SK-N-SH (cell line): ENCODE measurements at regions not wholly inside any gene's neighbourhood (a gene's known extent, or its start where the extent isn't known, plus 50 kb on each side); places are given as distances from the start of the nearest gene placed in this dataset.
A peak's percentile ranks its signal among the peaks of the same experiment; 100 is the strongest.

Source experiments
- CTCF ChIA-PET: fragments of 300-600, 350-600 bp; formaldehyde crosslinking; extraction: SDS; loops from one replicate; lab custom pipeline; 2021; lab: Yijun Ruan, JAX
- POLR2A ChIA-PET: fragments of 350-600 bp; sonication (Branson Sonifier 250); formaldehyde crosslinking; extraction: SDS; loops from one replicate; lab custom pipeline; 2020; ENCODE audit warnings: antibody characterized with exemption, inconsistent platforms; lab: Yijun Ruan, JAX
- DNase-seq: peaks from one replicate; pipeline ENCODE4 v3.0.0; 2012
- H2AFZ ChIP-seq: fragments of 200-600 bp; sonication (generic); 2 replicates; pipeline ENCODE4 v1.8.1; 2016; ENCODE audit warnings: antibody characterized with exemption, mild to moderate bottlenecking, low read depth
- H3F3A ChIP-seq: fragments of 200-600 bp; sonication (generic); replicated peaks from 2 replicates; pipeline ENCODE3; 2016; ENCODE audit warnings: antibody characterized with exemption, mild to moderate bottlenecking; ENCODE audit not compliant: insufficient read depth
- H3K27ac ChIP-seq, 2 experiments: fragments of 200-500 bp in 1 of 2; fragments of 200-600 bp in 1 of 2; sonication (Bioruptor generic) in 1 of 2; sonication (generic), shearing (Covaris generic) in 1 of 2; 2 replicates each; pipeline versions ENCODE4 v1.5.1 to v1.6.1; 2014 to 2016; ENCODE audit warnings: low read depth in 2 of 2, inconsistent platforms in 1 of 2, low read length in 1 of 2, mild to moderate bottlenecking in 1 of 2, mixed read lengths in 1 of 2
- H3K27me3 ChIP-seq: fragments of 200-600 bp; sonication (generic), shearing (Covaris generic); 2 replicates; pipeline ENCODE4 v1.6.1; 2016; ENCODE audit warnings: mixed run types; ENCODE audit not compliant: insufficient read depth
- H3K36me3 ChIP-seq, 2 experiments: fragments of 200-500 bp in 1 of 2; fragments of 200-600 bp in 1 of 2; sonication (Bioruptor generic) in 1 of 2; sonication (generic) in 1 of 2; replicated peaks in 1 of 2; 2 replicates each; pipeline versions ENCODE3 to v1.5.1; 2014 to 2016; ENCODE audit warnings: low read length in 1 of 2, mild to moderate bottlenecking in 1 of 2; ENCODE audit not compliant: insufficient read depth in 2 of 2, control insufficient read depth in 1 of 2
- H3K4me1 ChIP-seq, 2 experiments: fragments of 200-500 bp in 1 of 2; fragments of 200-600 bp in 1 of 2; sonication (Bioruptor generic) in 1 of 2; sonication (generic), shearing (Covaris generic) in 1 of 2; 2 replicates each; pipeline versions ENCODE4 v1.5.1 to v1.6.1; 2014 to 2016; ENCODE audit warnings: low read depth in 1 of 2, low read length in 1 of 2, mixed run types in 1 of 2; ENCODE audit not compliant: insufficient read depth in 2 of 2, control insufficient read depth in 1 of 2
- H3K4me2 ChIP-seq: fragments of 200-600 bp; sonication (generic), shearing (Covaris generic); 2 replicates; pipeline ENCODE4 v1.6.1; 2017; ENCODE audit warnings: mixed run types
- H3K4me3 ChIP-seq, 2 experiments: fragments of 200-500 bp in 1 of 2; fragments of 200-600 bp in 1 of 2; sonication (Bioruptor generic) in 1 of 2; sonication (generic), shearing (Covaris generic) in 1 of 2; 2 replicates each; pipeline versions ENCODE4 v1.5.1 to v1.8.1; 2014 to 2016; ENCODE audit warnings: low read depth in 2 of 2, inconsistent platforms in 1 of 2, low read length in 1 of 2, mild to moderate bottlenecking in 1 of 2, mixed read lengths in 1 of 2, moderate library complexity in 1 of 2
- H3K79me2 ChIP-seq: fragments of 200-600 bp; sonication (generic); 2 replicates; pipeline ENCODE4 v1.8.1; 2017; ENCODE audit warnings: mild to moderate bottlenecking; ENCODE audit not compliant: insufficient read depth
- H3K9ac ChIP-seq: fragments of 200-600 bp; sonication (generic); 2 replicates; pipeline ENCODE4 v1.6.1; 2017; ENCODE audit warnings: mixed run types
- H3K9me2 ChIP-seq: fragments of 200-600 bp; sonication (generic); 2 replicates; pipeline ENCODE4 v1.6.1; 2017; ENCODE audit warnings: mixed run types
- H3K9me3 ChIP-seq: fragments of 200-600 bp; sonication (generic); 2 replicates; pipeline ENCODE4 v1.6.1; 2017; ENCODE audit warnings: mixed run types, mild to moderate bottlenecking, moderate library complexity
- H4K20me1 ChIP-seq: fragments of 200-600 bp; sonication (generic); 2 replicates; pipeline ENCODE4 v1.6.1; 2017; ENCODE audit warnings: mild to moderate bottlenecking, mixed run types; ENCODE audit not compliant: insufficient read depth
- CHD2 ChIP-seq: fragments of 150-350 bp; IDR thresholded peaks from 2 replicates; pipeline ENCODE4 v1.6.1; 2018; ENCODE audit warnings: low read length; ENCODE audit not compliant: partially characterized antibody
- CTCF ChIP-seq: fragments of 200-600 bp; sonication (generic); IDR thresholded peaks from 2 replicates; pipeline ENCODE4 v1.6.1; 2017; ENCODE audit warnings: antibody characterized with exemption, mild to moderate bottlenecking, moderate library complexity
- ELF1 ChIP-seq: IDR thresholded peaks from 2 replicates; pipeline ENCODE4 v1.4.0; 2012
- EP300 ChIP-seq, 2 experiments: IDR thresholded peaks; 2 replicates each; pipeline versions ENCODE4 v1.4.0 to v1.6.1; 2012; ENCODE audit warnings: borderline replicate concordance in 1 of 2, low read depth in 1 of 2, low read length in 1 of 2
- EZH2phosphoT487 ChIP-seq: fragments of 200-600 bp; sonication (generic); IDR thresholded peaks from 2 replicates; pipeline ENCODE4 v1.6.1; 2017; ENCODE audit warnings: low read depth, mixed run types, mild to moderate bottlenecking, antibody characterized with exemption, moderate library complexity, borderline replicate concordance
- FOXM1 ChIP-seq: IDR thresholded peaks from 2 replicates; pipeline ENCODE4 v1.4.0; 2012; ENCODE audit warnings: low read depth, mild to moderate bottlenecking
- GATA2 ChIP-seq: sonication (generic); formaldehyde crosslinking; IDR thresholded peaks from 2 replicates; pipeline ENCODE4 v1.5.0; 2020; ENCODE audit warnings: mild to moderate bottlenecking, missing genetic modification reagents
- JUND ChIP-seq: IDR thresholded peaks from 2 replicates; pipeline ENCODE4 v1.4.0; 2012
- MAX ChIP-seq: IDR thresholded peaks from 2 replicates; pipeline ENCODE4 v1.4.0; 2012; ENCODE audit warnings: low read depth
- MXI1 ChIP-seq: IDR thresholded peaks from 2 replicates; pipeline ENCODE4 v1.6.1; 2012; ENCODE audit warnings: mild to moderate bottlenecking, low read depth, low read length, improper control_type of control experiment
- POLR2AphosphoS5 ChIP-seq: IDR thresholded peaks from 2 replicates; pipeline ENCODE4 v1.6.1; 2012; ENCODE audit warnings: low read depth, low read length
- RAD21 ChIP-seq: IDR thresholded peaks from 2 replicates; pipeline ENCODE4 v1.6.1; 2012; ENCODE audit warnings: mild to moderate bottlenecking, low read length
- RXRA ChIP-seq: IDR thresholded peaks from 2 replicates; pipeline ENCODE4 v1.4.0; 2012; ENCODE audit warnings: low read depth, mild to moderate bottlenecking, borderline replicate concordance
- TCF12 ChIP-seq: IDR thresholded peaks from 2 replicates; pipeline ENCODE4 v1.4.0; 2012
- TEAD4 ChIP-seq: IDR thresholded peaks from 2 replicates; pipeline ENCODE4 v1.4.0; 2012; ENCODE audit warnings: mild to moderate bottlenecking, borderline replicate concordance; ENCODE audit not compliant: insufficient read depth
- YY1 ChIP-seq: IDR thresholded peaks from 2 replicates; pipeline ENCODE4 v1.4.0; 2012; ENCODE audit warnings: low read depth, mild to moderate bottlenecking
- ZBTB33 ChIP-seq: IDR thresholded peaks from 2 replicates; pipeline ENCODE4 v1.4.0; 2012; ENCODE audit warnings: low read depth, borderline replicate concordance
- WGBS: methylation state at CpG from one replicate; pipeline ENCODE4 v1.1.6; 2017; ENCODE audit warnings: low lambda C conversion rate; 5-methylcytosine and 5-hydroxymethylcytosine counted together
- TF ChIP-seq, protein P1 (sequence below): IDR thresholded peaks from 2 replicates; pipeline ENCODE4 v1.4.0; 2012; ENCODE audit warnings: low read depth, borderline replicate concordance
- TF ChIP-seq, protein P2 (sequence below): fragments of 150-350 bp; IDR thresholded peaks from 2 replicates; pipeline ENCODE4 v1.6.1; 2017; ENCODE audit warnings: antibody characterized with exemption, low read length, low read depth, borderline replicate concordance
- TF ChIP-seq, protein P3 (sequence below): fragments of 150-350 bp; IDR thresholded peaks from 2 replicates; pipeline ENCODE4 v1.6.1; 2016; ENCODE audit warnings: mild to moderate bottlenecking, low read depth, low read length
- TF ChIP-seq, protein P4 (sequence below): IDR thresholded peaks from 2 replicates; pipeline ENCODE4 v1.6.1; 2012; ENCODE audit warnings: mild to moderate bottlenecking, low read depth, low read length, moderate library complexity

- 12% methylated on average over 14 of the region's 14 CpGs for WGBS
- DNase-seq, result no peak
- Histone ChIP-seq H3K4me2 (peak overlapping the region; percentile 81), H3K9ac (peak overlapping the region; percentile 35; the same call in 1 of the 2 replicates), H3K36me3 (no peaks in the 10 kb centered on the region), H3K27ac (peak overlapping the region; percentile 31 to 68; a peak in 3 of 4 replicates), H3K9me2 (no peaks in the 10 kb centered on the region), H3K4me3 (peak overlapping the region; percentile 27 to 52; a peak in 3 of 4 replicates), H4K20me1 (no peaks in the 10 kb centered on the region), H3K9me3 (no peaks in the 10 kb centered on the region), H2AFZ (peak overlapping the region; percentile 84), H3K4me1 (peaks cover 2 to 18% of the 10 kb centered on the region in 2 experiments), H3K79me2 (no peaks in the 10 kb centered on the region), H3F3A (peaks cover 26% of the 10 kb centered on the region), H3K27me3 (no peaks in the 10 kb centered on the region)
- CTCF ChIA-PET, result interaction anchor here (1.9 kb wide), 1 partner anchor 14 kb away, joined by 5 read pairs; no protein-coding TSS in a partner anchor
- POLR2A ChIA-PET, result no interaction called here
- no peak for TF ChIP-seq EZH2phosphoT487
- TF ChIP-seq GATA2 (CRISPR knock-in tag), result no peak
- TF ChIP-seq POLR2AphosphoS5, result peak; percentile 73; the same call in 1 of the 2 replicates
- no peak for TF ChIP-seq ELF1
- peak; percentile 89 for TF ChIP-seq TCF12
- TF ChIP-seq, protein P1, sequence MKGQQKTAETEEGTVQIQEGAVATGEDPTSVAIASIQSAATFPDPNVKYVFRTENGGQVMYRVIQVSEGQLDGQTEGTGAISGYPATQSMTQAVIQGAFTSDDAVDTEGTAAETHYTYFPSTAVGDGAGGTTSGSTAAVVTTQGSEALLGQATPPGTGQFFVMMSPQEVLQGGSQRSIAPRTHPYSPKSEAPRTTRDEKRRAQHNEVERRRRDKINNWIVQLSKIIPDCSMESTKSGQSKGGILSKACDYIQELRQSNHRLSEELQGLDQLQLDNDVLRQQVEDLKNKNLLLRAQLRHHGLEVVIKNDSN, result no peak
- peak; percentile 75 for TF ChIP-seq JUND
- TF ChIP-seq MXI1, result no peak
- TF ChIP-seq, protein P2, sequence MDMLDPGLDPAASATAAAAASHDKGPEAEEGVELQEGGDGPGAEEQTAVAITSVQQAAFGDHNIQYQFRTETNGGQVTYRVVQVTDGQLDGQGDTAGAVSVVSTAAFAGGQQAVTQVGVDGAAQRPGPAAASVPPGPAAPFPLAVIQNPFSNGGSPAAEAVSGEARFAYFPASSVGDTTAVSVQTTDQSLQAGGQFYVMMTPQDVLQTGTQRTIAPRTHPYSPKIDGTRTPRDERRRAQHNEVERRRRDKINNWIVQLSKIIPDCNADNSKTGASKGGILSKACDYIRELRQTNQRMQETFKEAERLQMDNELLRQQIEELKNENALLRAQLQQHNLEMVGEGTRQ, result no peak
- peak; percentile 62 for TF ChIP-seq RXRA
- 0 out of 2 replicates have a peak, but pooled peaks have one; percentile 42 for TF ChIP-seq YY1
- TF ChIP-seq EP300 (IDR thresholded peaks at IDR 0.05; ENCODE audit: borderline replicate concordance in 1 of 2, low read depth in 1 of 2, low read length in 1 of 2), result peak in 1 of 2 experiments; percentile 88; a peak in 2 of 4 replicates
- no peak for TF ChIP-seq CTCF
- TF ChIP-seq RAD21, result no peak
- TF ChIP-seq MAX, result peak; percentile 77
- peak; percentile 59 for TF ChIP-seq FOXM1
- TF ChIP-seq TEAD4, result peak; percentile 99
- TF ChIP-seq, protein P3, sequence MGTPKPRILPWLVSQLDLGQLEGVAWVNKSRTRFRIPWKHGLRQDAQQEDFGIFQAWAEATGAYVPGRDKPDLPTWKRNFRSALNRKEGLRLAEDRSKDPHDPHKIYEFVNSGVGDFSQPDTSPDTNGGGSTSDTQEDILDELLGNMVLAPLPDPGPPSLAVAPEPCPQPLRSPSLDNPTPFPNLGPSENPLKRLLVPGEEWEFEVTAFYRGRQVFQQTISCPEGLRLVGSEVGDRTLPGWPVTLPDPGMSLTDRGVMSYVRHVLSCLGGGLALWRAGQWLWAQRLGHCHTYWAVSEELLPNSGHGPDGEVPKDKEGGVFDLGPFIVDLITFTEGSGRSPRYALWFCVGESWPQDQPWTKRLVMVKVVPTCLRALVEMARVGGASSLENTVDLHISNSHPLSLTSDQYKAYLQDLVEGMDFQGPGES, result no peak
- TF ChIP-seq, protein P4, sequence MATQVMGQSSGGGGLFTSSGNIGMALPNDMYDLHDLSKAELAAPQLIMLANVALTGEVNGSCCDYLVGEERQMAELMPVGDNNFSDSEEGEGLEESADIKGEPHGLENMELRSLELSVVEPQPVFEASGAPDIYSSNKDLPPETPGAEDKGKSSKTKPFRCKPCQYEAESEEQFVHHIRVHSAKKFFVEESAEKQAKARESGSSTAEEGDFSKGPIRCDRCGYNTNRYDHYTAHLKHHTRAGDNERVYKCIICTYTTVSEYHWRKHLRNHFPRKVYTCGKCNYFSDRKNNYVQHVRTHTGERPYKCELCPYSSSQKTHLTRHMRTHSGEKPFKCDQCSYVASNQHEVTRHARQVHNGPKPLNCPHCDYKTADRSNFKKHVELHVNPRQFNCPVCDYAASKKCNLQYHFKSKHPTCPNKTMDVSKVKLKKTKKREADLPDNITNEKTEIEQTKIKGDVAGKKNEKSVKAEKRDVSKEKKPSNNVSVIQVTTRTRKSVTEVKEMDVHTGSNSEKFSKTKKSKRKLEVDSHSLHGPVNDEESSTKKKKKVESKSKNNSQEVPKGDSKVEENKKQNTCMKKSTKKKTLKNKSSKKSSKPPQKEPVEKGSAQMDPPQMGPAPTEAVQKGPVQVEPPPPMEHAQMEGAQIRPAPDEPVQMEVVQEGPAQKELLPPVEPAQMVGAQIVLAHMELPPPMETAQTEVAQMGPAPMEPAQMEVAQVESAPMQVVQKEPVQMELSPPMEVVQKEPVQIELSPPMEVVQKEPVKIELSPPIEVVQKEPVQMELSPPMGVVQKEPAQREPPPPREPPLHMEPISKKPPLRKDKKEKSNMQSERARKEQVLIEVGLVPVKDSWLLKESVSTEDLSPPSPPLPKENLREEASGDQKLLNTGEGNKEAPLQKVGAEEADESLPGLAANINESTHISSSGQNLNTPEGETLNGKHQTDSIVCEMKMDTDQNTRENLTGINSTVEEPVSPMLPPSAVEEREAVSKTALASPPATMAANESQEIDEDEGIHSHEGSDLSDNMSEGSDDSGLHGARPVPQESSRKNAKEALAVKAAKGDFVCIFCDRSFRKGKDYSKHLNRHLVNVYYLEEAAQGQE, result 0 out of 2 replicates have a peak, but pooled peaks have one; percentile 7
- TF ChIP-seq CHD2, result no peak
- peak; percentile 64; the same call in 1 of the 2 replicates for TF ChIP-seq ZBTB33
Observed at GRCh38 chr10:21292763-21293517, 232.5 kb downstream of the SKIDA1 start.
